HG02870 (cell line): ENCODE measurements at regions not wholly inside any gene's neighbourhood (a gene's known extent, or its start where the extent isn't known, plus 50 kb on each side); places are given as distances from the start of the nearest gene placed in this dataset.
"Not testable (repeated sequence)": the region's sequence is repeated elsewhere in the genome, so short reads cannot be mapped to it uniquely, and the experiment has no call there.

Source experiments
- ATAC-seq: cut with Tn5 transposase; IDR thresholded peaks from one replicate; pipeline ENCODE4 v1.9.1; 2021; ENCODE audit warnings: mild to moderate bottlenecking, moderate library complexity; ENCODE audit not compliant: unreplicated experiment

GRCh38 chr3:159260049-159260662 lies 458.3 kb downstream of the MFSD1 start:
- peak; percentile 61 for ATAC-seq

GRCh38 chr3:159261333-159261732 lies 459.5 kb downstream of the MFSD1 start:
- not testable (repeated sequence) for ATAC-seq

GRCh38 chr3:159263750-159264553 lies 462.1 kb downstream of the MFSD1 start:
- ATAC-seq, result no peak

- no peak for ATAC-seq
These were observed 463.9 kb downstream of the MFSD1 start for GRCh38 chr3:159265705-159266104.

GRCh38 chr3:159266779-159267178 lies 464.9 kb downstream of the MFSD1 start:
- peak; percentile 51 for ATAC-seq

- no peak for ATAC-seq
These were observed 470.1 kb downstream of the MFSD1 start for GRCh38 chr3:159271799-159272512.

GRCh38 chr3:159273070-159273469 lies 471.2 kb downstream of the MFSD1 start:
- ATAC-seq, result no peak

GRCh38 chr3:159273608-159274007 lies 471.8 kb downstream of the MFSD1 start:
- no peak for ATAC-seq

- ATAC-seq, result no peak
These were observed 473.9 kb downstream of the MFSD1 start for GRCh38 chr3:159275741-159276140.

- ATAC-seq, result no peak
These were observed 476.0 kb downstream of the MFSD1 start for GRCh38 chr3:159277814-159278213.

GRCh38 chr3:159280386-159281191 lies 478.7 kb downstream of the MFSD1 start:
- ATAC-seq, result no peak

GRCh38 chr3:159293493-159293892 lies 491.6 kb downstream of the MFSD1 start:
- no peak for ATAC-seq

- ATAC-seq, result no peak
These were observed 500.1 kb downstream of the MFSD1 start for GRCh38 chr3:159301961-159302360.

- ATAC-seq, result no peak
These were observed 503.2 kb downstream of the MFSD1 start for GRCh38 chr3:159305017-159305416.

GRCh38 chr3:159316706-159317105 lies 514.9 kb downstream of the MFSD1 start:
- not testable (repeated sequence) for ATAC-seq

- ATAC-seq, result no peak
These were observed 517.3 kb downstream of the MFSD1 start for GRCh38 chr3:159319156-159319555.

- ATAC-seq, result peak; percentile 81
These were observed 520.6 kb downstream of the MFSD1 start for GRCh38 chr3:159322322-159322939.

GRCh38 chr3:159323848-159324247 lies 522.0 kb downstream of the MFSD1 start:
- ATAC-seq, result no peak

GRCh38 chr3:159326998-159327397 lies 525.1 kb downstream of the MFSD1 start:
- no peak for ATAC-seq

- ATAC-seq, result no peak
These were observed 530.8 kb downstream of the MFSD1 start for GRCh38 chr3:159332535-159333099.
